H1 (cell line): ENCODE measurements at regions not wholly inside any gene's neighbourhood (a gene's known extent, or its start where the extent isn't known, plus 50 kb on each side); places are given as distances from the start of the nearest gene placed in this dataset.

Experiments
- CTCF ChIA-PET: fragments of 300-600 bp; sonication (Branson Sonifier 250); formaldehyde crosslinking; loops from one replicate; lab custom pipeline; 2021; ENCODE audit not compliant: partially characterized antibody; lab: Charles Lee
- POLR2A ChIA-PET: fragments of 300-600 bp; sonication (Branson Sonifier 250); formaldehyde crosslinking; loops from one replicate; lab custom pipeline; 2021; ENCODE audit warnings: inconsistent platforms; ENCODE audit not compliant: partially characterized antibody; lab: Charles Lee
- DNase-seq, 2 experiments: peaks; one replicate each; pipeline versions ENCODE4 v3.0.0 to v3.0.0-alpha.2; 2010 to 2022; ENCODE audit warnings: low spot score in 2 of 2, low read depth in 1 of 2, mixed read lengths in 1 of 2
- FAIRE-seq: peaks from 2 replicates; lab custom pipeline; 2011; peaks lifted over from hg19 to GRCh38; lab: Jason Lieb, UNC
- H2AFZ ChIP-seq: 2 replicates; pipeline ENCODE4 v1.8.1; 2012; ENCODE audit warnings: low read length, inconsistent platforms
- H2AK5ac ChIP-seq: 2 replicates; pipeline ENCODE4 v1.6.1; 2013; ENCODE audit warnings: low read depth, low read length
- H2BK120ac ChIP-seq: replicated peaks from 2 replicates; pipeline ENCODE3; 2013; ENCODE audit warnings: low read depth, low read length, inconsistent platforms
- H2BK12ac ChIP-seq: 2 replicates; pipeline ENCODE4 v1.6.1; 2013; ENCODE audit warnings: low read depth, low read length
- H2BK15ac ChIP-seq: 2 replicates; pipeline ENCODE4 v1.6.1; 2013; ENCODE audit warnings: low read length
- H2BK20ac ChIP-seq: 2 replicates; pipeline ENCODE4 v1.6.1; 2013; ENCODE audit warnings: low read length
- H2BK5ac ChIP-seq: 2 replicates; pipeline ENCODE4 v1.6.1; 2013; ENCODE audit warnings: low read depth, low read length
- H3K14ac ChIP-seq: 2 replicates; pipeline ENCODE4 v1.6.1; 2013; ENCODE audit warnings: inconsistent platforms; ENCODE audit not compliant: insufficient read length
- H3K18ac ChIP-seq: 2 replicates; pipeline ENCODE4 v1.6.1; 2013; ENCODE audit warnings: low read length; ENCODE audit errors: extremely low read depth
- H3K23ac ChIP-seq: 2 replicates; pipeline ENCODE4 v1.6.1; 2013; ENCODE audit warnings: inconsistent platforms; ENCODE audit not compliant: insufficient read length
- H3K23me2 ChIP-seq: 2 replicates; pipeline ENCODE4 v1.6.1; 2013; ENCODE audit warnings: low read depth, low read length
- H3K27ac ChIP-seq: 2 replicates; pipeline ENCODE4 v1.6.1; 2011; ENCODE audit warnings: low read depth, low read length, inconsistent platforms
- H3K27me3 ChIP-seq, 4 experiments: replicated peaks in 1 of 4; 1 replicate in 1 of 4; 2 replicates in 3 of 4; pipeline versions ENCODE4 v1.6.1 to v1.8.1; 2011 to 2013; ENCODE audit warnings: low read length in 3 of 4, mild to moderate bottlenecking in 3 of 4, inconsistent platforms in 2 of 4, mixed read lengths in 2 of 4, moderate library complexity in 1 of 4; ENCODE audit not compliant: control insufficient read depth in 3 of 4, insufficient read depth in 3 of 4; ENCODE audit errors: extremely low read depth in 1 of 4
- H3K36me3 ChIP-seq, 4 experiments: 2 replicates each; pipeline versions ENCODE4 v1.6.1 to v1.8.1; 2011 to 2013; ENCODE audit warnings: mild to moderate bottlenecking in 4 of 4, low read length in 3 of 4, moderate library complexity in 2 of 4, control low read depth in 1 of 4, inconsistent platforms in 1 of 4; ENCODE audit not compliant: insufficient read depth in 4 of 4, control insufficient read depth in 2 of 4
- H3K4ac ChIP-seq: replicated peaks from 2 replicates; pipeline ENCODE3; 2013; ENCODE audit warnings: low read length, low read depth, mixed read lengths, inconsistent platforms; ENCODE audit not compliant: insufficient read length
- H3K4me1 ChIP-seq, 4 experiments: replicated peaks in 1 of 4; 1 replicate in 1 of 4; 2 replicates in 3 of 4; pipeline versions ENCODE4 v1.6.1 to v1.8.1; 2011 to 2013; ENCODE audit warnings: low read length in 3 of 4, inconsistent platforms in 2 of 4, mixed read lengths in 1 of 4; ENCODE audit not compliant: insufficient read depth in 4 of 4, control insufficient read depth in 3 of 4
- H3K4me2 ChIP-seq, 2 experiments: 2 replicates each; pipeline versions ENCODE4 v1.6.1 to v1.8.1; 2011 to 2013; ENCODE audit warnings: low read depth in 2 of 2, low read length in 2 of 2, control low read depth in 1 of 2, inconsistent platforms in 1 of 2, mild to moderate bottlenecking in 1 of 2; ENCODE audit not compliant: insufficient read depth in 1 of 2
- H3K4me3 ChIP-seq, 4 experiments: fragments of 200-600, 300-600 bp in 1 of 4; sonication (generic), shearing (Covaris generic), sonication (Bioruptor Twin) in 1 of 4; 2 replicates each; pipeline versions ENCODE4 v1.5.1 to v1.8.1; 2011 to 2016; ENCODE audit warnings: low read length in 4 of 4, low read depth in 3 of 4, control low read depth in 2 of 4, inconsistent platforms in 2 of 4, mild to moderate bottlenecking in 2 of 4, mixed read lengths in 1 of 4, moderate library complexity in 1 of 4; ENCODE audit not compliant: insufficient read depth in 2 of 4; ENCODE audit errors: extremely low read depth in 1 of 4
- H3K56ac ChIP-seq: replicated peaks from 2 replicates; pipeline ENCODE3; 2013; ENCODE audit warnings: low read depth, mild to moderate bottlenecking, mixed read lengths, low read length, inconsistent platforms; ENCODE audit not compliant: insufficient read length
- H3K79me1 ChIP-seq: 2 replicates; pipeline ENCODE4 v1.6.1; 2013; ENCODE audit warnings: low read depth, low read length, control low read depth
- H3K79me2 ChIP-seq, 2 experiments: 2 replicates each; pipeline versions ENCODE4 v1.6.1 to v1.8.1; 2012 to 2013; ENCODE audit warnings: low read length in 2 of 2, mild to moderate bottlenecking in 2 of 2, inconsistent platforms in 1 of 2; ENCODE audit not compliant: insufficient read depth in 2 of 2, control insufficient read depth in 1 of 2
- H3K9ac ChIP-seq, 4 experiments: replicated peaks in 1 of 4; 1 replicate in 1 of 4; 2 replicates in 3 of 4; pipeline versions ENCODE4 v1.6.1 to v1.8.1; 2011 to 2013; ENCODE audit warnings: low read depth in 3 of 4, low read length in 3 of 4, control low read depth in 2 of 4, mild to moderate bottlenecking in 2 of 4, moderate library complexity in 2 of 4, inconsistent platforms in 1 of 4; ENCODE audit errors: extremely low read depth in 1 of 4
- H3K9me3 ChIP-seq, 2 experiments: 2 replicates each; pipeline versions ENCODE4 v1.6.1 to v1.8.1; 2012 to 2013; ENCODE audit warnings: mild to moderate bottlenecking in 2 of 2, moderate library complexity in 2 of 2, control low read depth in 1 of 2, inconsistent platforms in 1 of 2, low read depth in 1 of 2, low read length in 1 of 2, mixed read lengths in 1 of 2; ENCODE audit not compliant: insufficient read depth in 2 of 2
- H4K20me1 ChIP-seq, 2 experiments: replicated peaks in 1 of 2; 2 replicates each; pipeline versions ENCODE3 to v1.8.1; 2011 to 2013; ENCODE audit warnings: inconsistent platforms in 2 of 2, low read length in 2 of 2, mild to moderate bottlenecking in 1 of 2; ENCODE audit not compliant: insufficient read depth in 2 of 2, control insufficient read depth in 1 of 2
- H4K5ac ChIP-seq: 2 replicates; pipeline ENCODE4 v1.6.1; 2013; ENCODE audit warnings: low read length, low read depth, mixed read lengths, inconsistent platforms; ENCODE audit not compliant: insufficient read length
- H4K8ac ChIP-seq: 2 replicates; pipeline ENCODE4 v1.8.0; 2013; ENCODE audit warnings: mild to moderate bottlenecking, moderate library complexity, low read length, inconsistent platforms; ENCODE audit not compliant: insufficient read depth; ENCODE audit errors: extremely low read depth
- H4K91ac ChIP-seq: replicated peaks from 2 replicates; pipeline ENCODE3; 2013; ENCODE audit warnings: low read length, mixed read lengths, inconsistent platforms; ENCODE audit not compliant: insufficient read length
- BACH1 ChIP-seq: IDR thresholded peaks from 2 replicates; pipeline ENCODE4 v1.6.1; 2012; ENCODE audit warnings: low read length, improper control_type of control experiment
- CREB1 ChIP-seq: IDR thresholded peaks from 2 replicates; pipeline ENCODE4 v1.6.1; 2012; ENCODE audit warnings: inconsistent platforms
- EP300 ChIP-seq, 2 experiments: IDR thresholded peaks; 1 replicate in 1 of 2; 2 replicates in 1 of 2; pipeline ENCODE4 v1.6.1; 2011 to 2012; ENCODE audit warnings: low read depth in 2 of 2, low read length in 2 of 2, mild to moderate bottlenecking in 2 of 2, borderline replicate concordance in 1 of 2, inconsistent platforms in 1 of 2, moderate library complexity in 1 of 2
- HDAC6 ChIP-seq: IDR thresholded peaks from one replicate; pipeline ENCODE4 v1.7.1; 2012; ENCODE audit warnings: low read depth, mild to moderate bottlenecking, inconsistent platforms, low read length, moderate library complexity
- KDM1A ChIP-seq: fragments of 200-600, 300-600 bp; sonication (generic); IDR thresholded peaks from 2 replicates; pipeline ENCODE4 v1.7.1; 2016; ENCODE audit warnings: mild to moderate bottlenecking, low read length, borderline replicate concordance
- KDM5A ChIP-seq: fragments of 200-600 bp; IDR thresholded peaks from 2 replicates; pipeline ENCODE4 v1.7.1; 2012; ENCODE audit warnings: mild to moderate bottlenecking, low read length, inconsistent platforms, mixed read lengths
- RNF2 ChIP-seq: fragments of 200-900, 300-1000 bp; sonication (generic); IDR thresholded peaks from 2 replicates; pipeline ENCODE4 v1.7.1; 2016; ENCODE audit warnings: borderline replicate concordance, low read depth, mild to moderate bottlenecking, antibody characterized with exemption, low read length; ENCODE audit not compliant: poor library complexity, severe bottlenecking; ENCODE audit errors: missing control alignments
- RXRA ChIP-seq: IDR thresholded peaks from 2 replicates; pipeline ENCODE4 v1.6.1; 2011; ENCODE audit warnings: low read depth, mild to moderate bottlenecking, low read length, moderate library complexity; ENCODE audit not compliant: insufficient read depth
- SAP30 ChIP-seq: fragments of 300-600 bp; sonication (generic); IDR thresholded peaks from 2 replicates; pipeline ENCODE4 v1.7.1; 2012; ENCODE audit warnings: low read length, moderate library complexity, mild to moderate bottlenecking, inconsistent platforms; ENCODE audit not compliant: insufficient read depth, insufficient replicate concordance
- SRF ChIP-seq: IDR thresholded peaks from 2 replicates; pipeline ENCODE4 v1.6.1; 2011; ENCODE audit warnings: mild to moderate bottlenecking, low read depth, low read length, moderate library complexity
- YY1 ChIP-seq: IDR thresholded peaks from 2 replicates; pipeline ENCODE4 v1.6.1; 2011; ENCODE audit warnings: low read depth, mild to moderate bottlenecking, low read length
- WGBS, 2 experiments: shearing (Covaris generic) in 1 of 2; methylation state at CpG; one replicate each; pipeline versions ENCODE4 v1.1.6 to v1.1.7; 2013 to 2015; ENCODE audit warnings: low lambda C conversion rate in 2 of 2, mixed read lengths in 2 of 2, inconsistent platforms in 1 of 2, low coverage in 1 of 2, missing lambda C conversion rate in 1 of 2; ENCODE audit not compliant: insufficient replicate concordance in 2 of 2, insufficient coverage in 1 of 2, insufficient read length in 1 of 2; ENCODE audit errors: extremely low coverage in 1 of 2, missing lambda C conversion rate in 1 of 2; 5-methylcytosine and 5-hydroxymethylcytosine counted together
- TF ChIP-seq, protein P1 (sequence below): IDR thresholded peaks from 2 replicates; pipeline ENCODE4 v1.6.1; 2012; ENCODE audit warnings: inconsistent platforms

DNA sequence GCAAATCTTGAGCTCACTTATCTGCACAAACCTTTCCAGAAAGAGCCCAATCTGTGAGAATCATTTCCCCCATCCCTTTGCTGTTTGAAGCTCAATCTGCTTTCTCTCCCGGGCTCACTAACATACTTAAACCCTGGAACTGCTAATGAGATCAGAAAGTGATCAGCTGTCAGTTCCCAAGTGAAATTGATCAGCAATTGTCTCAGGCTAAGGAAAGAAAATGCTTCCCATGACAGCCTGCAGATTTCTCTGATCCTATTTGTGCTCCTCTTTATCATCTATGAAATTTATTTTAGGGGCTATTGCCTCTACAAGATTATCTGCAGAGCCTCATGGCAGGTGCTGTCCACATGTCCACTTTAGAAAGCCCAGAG is 239.0 kb upstream of the CXCR4 start:
- WGBS, 2 experiments, result 79% methylated on average over 1 of the region's 1 CpG; no CpG with 5 or more reads in 1 of the 2 experiments
- Histone ChIP-seq H3K56ac (no peak overlapping the region), H4K8ac (no peak overlapping the region), H3K23me2 (no peaks in the 10 kb centered on the region), H3K9ac (no peak overlapping the region), H3K4me3 (no peak overlapping the region), H3K9me3 (no peaks in the 10 kb centered on the region), H3K14ac (no peak overlapping the region), H4K91ac (no peak overlapping the region), H2AFZ (no peak overlapping the region), H4K5ac (no peak overlapping the region), H2BK20ac (no peak overlapping the region), H4K20me1 (no peaks in the 10 kb centered on the region), H3K36me3 (no peaks in the 10 kb centered on the region), H3K23ac (no peak overlapping the region), H2BK15ac (no peak overlapping the region), H2AK5ac (no peak overlapping the region), H2BK5ac (no peak overlapping the region), H3K4ac (no peak overlapping the region), H3K4me2 (no peak overlapping the region), H3K27me3 (no peaks in the 10 kb centered on the region), H3K79me2 (no peaks in the 10 kb centered on the region), H2BK12ac (no peak overlapping the region), H2BK120ac (no peak overlapping the region), H3K4me1 (no peaks in the 10 kb centered on the region; a peak in 1 of 7 replicates), H3K27ac (no peak overlapping the region), H3K18ac (no peak overlapping the region), H3K79me1 (no peaks in the 10 kb centered on the region)
- no peak for FAIRE-seq
- ChIA-PET POLR2A (no interaction called here), CTCF (interaction anchor here (1.1 to 1.5 kb wide), 2 partner anchors 27 to 435 kb away, joined by 3 to 5 read pairs; no protein-coding TSS in a partner anchor)
- no peak for DNase-seq
- TF ChIP-seq, protein P1, sequence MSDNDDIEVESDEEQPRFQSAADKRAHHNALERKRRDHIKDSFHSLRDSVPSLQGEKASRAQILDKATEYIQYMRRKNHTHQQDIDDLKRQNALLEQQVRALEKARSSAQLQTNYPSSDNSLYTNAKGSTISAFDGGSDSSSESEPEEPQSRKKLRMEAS, result no peak
- no peak for TF ChIP-seq EP300 (IDR thresholded peaks at IDR 0.05; ENCODE audit: borderline replicate concordance in 1 of 2, low read depth in 2 of 2, low read length in 2 of 2)
- no peak for TF ChIP-seq RNF2
- TF ChIP-seq SAP30, result no peak
- no peak for TF ChIP-seq CREB1
- no peak for TF ChIP-seq BACH1
- TF ChIP-seq SRF, result no peak
- no peak for TF ChIP-seq KDM1A
- no peak for TF ChIP-seq HDAC6
- TF ChIP-seq YY1, result no peak
- no peak for TF ChIP-seq RXRA
- TF ChIP-seq KDM5A, result no peak
